NCI-H526 treated with DMSO at 0.1 percent for 48 hours (cell line): ENCODE measurements at regions not wholly inside any gene's neighbourhood (a gene's known extent, or its start where the extent isn't known, plus 50 kb on each side); places are given as distances from the start of the nearest gene placed in this dataset.

Experiments used
- DNase-seq: peaks from one replicate; lab custom pipeline; 2025; lab: John Stamatoyannopoulos, UW

GRCh38 chr6:153790048-153790447 is 249.0 kb upstream of the OPRM1 start:
- DNase-seq, result no peak

GRCh38 chr6:153787341-153787606 is 251.8 kb upstream of the OPRM1 start:
- no peak for DNase-seq

- no peak for DNase-seq
Measured at GRCh38 chr6:153781306-153781705, 257.7 kb upstream of the OPRM1 start.

- DNase-seq, result no peak
Measured at GRCh38 chr6:153780011-153780410, 259.0 kb upstream of the OPRM1 start.

GRCh38 chr6:153778216-153778615 is 260.8 kb upstream of the OPRM1 start:
- no peak for DNase-seq

GRCh38 chr6:153771577-153771976 is 267.5 kb upstream of the OPRM1 start:
- no peak for DNase-seq

- DNase-seq, result no peak
Measured at GRCh38 chr6:153767127-153767526, 271.9 kb upstream of the OPRM1 start.

- no peak for DNase-seq
Measured at GRCh38 chr6:153758516-153758915, 280.5 kb upstream of the OPRM1 start.

GRCh38 chr6:153735761-153736160 is 303.3 kb upstream of the OPRM1 start:
- DNase-seq, result no peak

GRCh38 chr6:153729189-153729588 is 309.9 kb upstream of the OPRM1 start:
- DNase-seq, result no peak

GRCh38 chr6:153727885-153728284 is 311.2 kb upstream of the OPRM1 start:
- DNase-seq, result no peak

- DNase-seq, result no peak
Measured at GRCh38 chr6:153725456-153725855, 313.6 kb upstream of the OPRM1 start.

- DNase-seq, result no peak
Measured at GRCh38 chr6:153720732-153721131, 318.3 kb upstream of the OPRM1 start.

- no peak for DNase-seq
Measured at GRCh38 chr6:153705429-153705828, 333.6 kb upstream of the OPRM1 start.

GRCh38 chr6:153702671-153703070 is 336.4 kb upstream of the OPRM1 start:
- no peak for DNase-seq

GRCh38 chr6:153698637-153699036 is 340.4 kb upstream of the OPRM1 start:
- no peak for DNase-seq

GRCh38 chr6:153698001-153698400 is 341.0 kb upstream of the OPRM1 start:
- no peak for DNase-seq

GRCh38 chr6:153677522-153677921 is 361.5 kb upstream of the OPRM1 start:
- DNase-seq, result no peak

- DNase-seq, result no peak
Measured at GRCh38 chr6:153673750-153674149, 365.3 kb upstream of the OPRM1 start.

GRCh38 chr6:153673225-153673624 is 365.8 kb upstream of the OPRM1 start:
- no peak for DNase-seq

- no peak for DNase-seq
Measured at GRCh38 chr6:153670403-153671026, 368.5 kb upstream of the OPRM1 start.

- DNase-seq, result no peak
Measured at GRCh38 chr6:153668758-153669157, 370.3 kb upstream of the OPRM1 start.

- DNase-seq, result no peak
Measured at GRCh38 chr6:153662982-153663381, 376.1 kb upstream of the OPRM1 start.

- DNase-seq, result no peak
Measured at GRCh38 chr6:153645326-153645725, 393.7 kb upstream of the OPRM1 start.

- DNase-seq, result no peak
Measured at GRCh38 chr6:153644000-153644399, 395.0 kb upstream of the OPRM1 start.
